HG02623 (cell line): ENCODE measurements at regions not wholly inside any gene's neighbourhood (a gene's known extent, or its start where the extent isn't known, plus 50 kb on each side); places are given as distances from the start of the nearest gene placed in this dataset.

Experiments
- ATAC-seq: cut with Tn5 transposase; IDR thresholded peaks from one replicate; pipeline ENCODE4 v1.9.1; 2021; ENCODE audit warnings: moderate library complexity; ENCODE audit not compliant: unreplicated experiment

GRCh38 chr5:155947394-155948062 is 379.4 kb upstream of the SGCD start:
- ATAC-seq, result no peak

- no peak for ATAC-seq
Measured at GRCh38 chr5:155948576-155948975, 378.4 kb upstream of the SGCD start.

GRCh38 chr5:155952486-155953089 is 374.4 kb upstream of the SGCD start:
- ATAC-seq, result no peak

GRCh38 chr5:155953335-155953734 is 373.6 kb upstream of the SGCD start:
- ATAC-seq, result no peak

- no peak for ATAC-seq
Measured at GRCh38 chr5:155954701-155955445, 372.1 kb upstream of the SGCD start.

GRCh38 chr5:155957884-155958283 is 369.1 kb upstream of the SGCD start:
- no peak for ATAC-seq

- ATAC-seq, result no peak
Measured at GRCh38 chr5:155959082-155959481, 367.9 kb upstream of the SGCD start.

GRCh38 chr5:155960177-155960576 is 366.8 kb upstream of the SGCD start:
- no peak for ATAC-seq

- ATAC-seq, result no peak
Measured at GRCh38 chr5:155969537-155969936, 357.4 kb upstream of the SGCD start.

GRCh38 chr5:155974369-155974768 is 352.6 kb upstream of the SGCD start:
- no peak for ATAC-seq

GRCh38 chr5:155978850-155979249 is 348.1 kb upstream of the SGCD start:
- no peak for ATAC-seq

- ATAC-seq, result no peak
Measured at GRCh38 chr5:155982354-155982753, 344.6 kb upstream of the SGCD start.

GRCh38 chr5:155983954-155984353 is 343.0 kb upstream of the SGCD start:
- ATAC-seq, result no peak

- ATAC-seq, result no peak
Measured at GRCh38 chr5:155987265-155987810, 339.6 kb upstream of the SGCD start.

- ATAC-seq, result no peak
Measured at GRCh38 chr5:155989879-155990278, 337.1 kb upstream of the SGCD start.

- no peak for ATAC-seq
Measured at GRCh38 chr5:155996123-155996522, 330.8 kb upstream of the SGCD start.

- ATAC-seq, result no peak
Measured at GRCh38 chr5:155998257-155998656, 328.7 kb upstream of the SGCD start.

- no peak for ATAC-seq
Measured at GRCh38 chr5:156000115-156000514, 326.8 kb upstream of the SGCD start.

GRCh38 chr5:156004754-156005153 is 322.2 kb upstream of the SGCD start:
- no peak for ATAC-seq

GRCh38 chr5:156006026-156006647 is 320.8 kb upstream of the SGCD start:
- ATAC-seq, result no peak

- no peak for ATAC-seq
Measured at GRCh38 chr5:156008844-156009243, 318.1 kb upstream of the SGCD start.
